IPS DF 4.7 (cell line): ENCODE measurements at regions not wholly inside any gene's neighbourhood (a gene's known extent, or its start where the extent isn't known, plus 50 kb on each side); places are given as distances from the start of the nearest gene placed in this dataset.
"Not testable (repeated sequence)": the region's sequence is repeated elsewhere in the genome, so short reads cannot be mapped to it uniquely, and the experiment has no call there.

Source experiments
- DNase-seq: peaks from one replicate; pipeline ENCODE4 v3.0.0-alpha.2; 2013; ENCODE audit warnings: low spot score; ENCODE audit errors: extremely low read depth

DNA sequence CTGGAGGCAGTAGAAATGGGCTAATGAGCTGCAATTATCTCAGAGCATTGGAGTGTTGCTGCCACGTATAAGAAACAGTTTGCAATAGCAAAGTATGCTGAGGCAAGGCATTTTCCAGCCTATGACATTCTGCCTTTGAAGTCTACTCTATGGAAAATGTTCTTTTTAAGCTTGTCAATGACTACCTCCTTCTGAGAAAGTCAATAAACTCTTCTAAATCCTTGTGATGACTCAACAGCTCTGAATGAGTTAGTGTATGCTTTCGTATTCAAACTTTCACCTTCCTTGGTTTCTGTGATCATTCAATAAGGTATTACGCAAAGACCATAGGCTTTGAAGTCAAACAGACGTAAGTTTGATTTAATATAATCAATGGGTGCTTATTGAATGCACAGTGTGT is 111.2 kb downstream of the CAPZA3 start:
- DNase-seq: no peak

DNA sequence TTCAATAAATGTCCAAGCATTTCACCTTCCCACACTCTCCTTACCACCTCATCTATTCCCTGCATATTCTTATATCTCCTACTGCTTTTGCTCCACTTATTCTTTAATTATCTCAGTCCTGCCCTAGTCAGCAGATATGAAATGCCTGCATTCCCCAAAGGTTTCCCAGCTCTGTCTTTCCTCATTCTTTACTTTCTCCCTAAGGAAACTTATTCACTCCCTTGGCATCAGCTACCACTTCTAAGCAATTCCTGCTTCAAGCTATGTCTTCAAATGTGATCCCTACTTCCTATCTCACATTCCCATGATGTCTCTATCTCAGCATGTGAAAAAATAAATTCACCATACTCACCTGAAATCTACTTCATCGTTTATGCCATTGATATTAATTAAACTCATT is 111.8 kb downstream of the CAPZA3 start:
- DNase-seq: no peak

DNA sequence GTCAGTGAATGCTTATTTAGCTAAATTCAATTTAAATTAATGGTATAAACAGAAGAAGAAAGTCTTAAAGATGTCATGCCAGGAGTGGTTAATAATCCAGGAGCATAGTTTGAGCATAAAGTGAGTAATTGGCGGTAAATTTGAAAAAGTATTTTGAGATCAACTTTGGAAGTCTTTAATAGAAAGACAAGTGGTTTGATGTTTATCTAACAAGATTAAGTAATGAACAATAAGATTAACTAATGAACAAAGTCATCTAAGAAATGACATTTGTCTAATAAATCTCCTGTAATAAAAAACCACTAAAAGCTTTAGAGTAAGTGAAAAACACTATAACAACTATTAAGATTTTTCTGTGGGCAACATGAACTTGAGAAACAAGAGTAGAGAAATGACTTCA is 112.8 kb downstream of the CAPZA3 start:
- no peak for DNase-seq

DNA sequence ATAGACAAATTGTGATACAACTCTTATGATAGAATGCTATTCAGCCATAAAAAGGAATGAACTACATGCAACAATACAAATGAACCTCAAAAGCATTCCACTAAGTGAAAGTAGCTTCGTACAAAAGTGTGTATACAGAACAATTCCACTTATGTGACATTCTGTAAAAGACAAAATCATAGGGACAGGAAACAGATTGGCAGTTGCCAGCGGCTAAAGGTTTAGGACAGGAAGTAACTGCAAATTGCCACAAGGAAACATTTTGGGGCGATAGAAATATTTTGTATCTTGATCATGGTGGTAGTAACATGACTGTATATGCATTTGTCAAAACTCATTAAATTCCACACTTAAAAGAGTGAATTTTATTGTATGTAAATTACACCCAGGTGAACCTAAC is 113.4 kb downstream of the CAPZA3 start:
- no peak for DNase-seq

DNA sequence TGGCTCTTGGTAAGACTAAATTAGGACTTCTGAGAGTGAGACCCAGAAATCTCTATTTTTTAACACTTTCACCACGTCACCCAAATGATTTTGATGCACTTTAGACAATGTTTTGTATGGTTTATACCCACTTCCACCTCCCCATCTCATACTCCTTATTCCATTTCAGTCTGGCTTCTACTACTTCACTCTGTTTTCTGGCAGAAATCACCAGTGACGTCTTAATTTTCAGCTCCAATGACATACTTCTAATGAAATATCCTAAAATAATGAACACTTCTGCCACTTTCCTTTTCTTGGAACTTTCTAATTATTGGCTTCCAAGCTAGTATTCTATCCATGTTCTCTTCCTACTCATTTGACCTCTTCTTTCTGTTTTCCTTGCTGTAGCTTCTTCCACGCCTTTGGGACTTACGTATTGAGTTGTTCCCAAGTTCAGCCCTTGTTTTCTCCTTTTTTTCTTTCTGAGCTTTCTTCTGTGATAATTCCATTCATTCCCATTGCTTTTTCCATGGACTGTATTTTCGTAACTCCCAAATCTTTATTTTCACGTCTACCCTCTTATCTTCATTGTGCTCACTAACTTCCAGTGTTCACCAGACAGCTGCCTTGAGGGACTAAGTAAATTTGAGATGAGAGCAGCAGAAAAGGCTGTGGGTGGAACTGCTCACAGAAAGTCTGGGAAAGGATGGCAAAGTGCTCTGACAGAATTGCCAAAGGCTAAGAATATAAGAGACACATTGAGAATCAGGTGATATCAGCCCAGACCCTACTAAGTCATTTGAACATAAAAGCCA is 115.8 kb downstream of the CAPZA3 start:
- DNase-seq: no peak

DNA sequence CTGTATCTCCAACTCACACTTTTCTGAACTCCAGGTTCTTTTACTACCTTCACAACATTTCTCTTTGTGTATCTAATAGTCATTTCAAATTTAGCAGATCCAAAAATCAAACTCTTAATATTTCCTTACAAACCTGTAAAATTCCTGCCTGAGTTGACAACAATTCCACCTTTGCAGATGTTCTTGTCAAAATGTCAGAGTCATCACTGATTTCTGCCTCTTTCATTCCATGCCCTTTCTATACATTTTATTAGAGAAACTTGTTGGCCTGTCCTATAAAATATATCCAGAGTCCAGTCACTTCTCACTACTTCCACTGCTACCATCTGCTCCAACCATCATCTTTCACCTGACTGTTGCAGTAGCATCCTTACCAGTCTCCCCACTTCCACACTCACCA is 119.7 kb downstream of the CAPZA3 start:
- no peak for DNase-seq

DNA sequence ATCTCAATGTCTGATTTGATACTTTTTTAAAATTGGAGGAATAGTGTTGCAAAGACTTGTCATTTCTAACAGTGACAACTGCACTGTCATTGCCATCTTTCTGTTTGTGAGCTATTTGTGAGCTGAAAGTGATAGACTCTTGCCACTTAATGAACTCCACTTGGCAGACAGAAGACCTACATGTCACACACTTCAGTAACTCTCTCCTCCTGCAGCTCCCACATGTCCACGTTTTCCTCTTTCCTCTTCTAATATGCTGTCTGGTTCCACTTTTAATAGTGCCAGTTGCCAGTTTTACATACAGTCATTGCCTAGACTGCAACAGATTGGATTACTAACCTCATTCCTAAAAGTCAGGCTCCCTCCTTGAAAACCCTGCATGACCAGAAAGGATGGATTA is 121.5 kb downstream of the CAPZA3 start:
- no peak for DNase-seq

DNA sequence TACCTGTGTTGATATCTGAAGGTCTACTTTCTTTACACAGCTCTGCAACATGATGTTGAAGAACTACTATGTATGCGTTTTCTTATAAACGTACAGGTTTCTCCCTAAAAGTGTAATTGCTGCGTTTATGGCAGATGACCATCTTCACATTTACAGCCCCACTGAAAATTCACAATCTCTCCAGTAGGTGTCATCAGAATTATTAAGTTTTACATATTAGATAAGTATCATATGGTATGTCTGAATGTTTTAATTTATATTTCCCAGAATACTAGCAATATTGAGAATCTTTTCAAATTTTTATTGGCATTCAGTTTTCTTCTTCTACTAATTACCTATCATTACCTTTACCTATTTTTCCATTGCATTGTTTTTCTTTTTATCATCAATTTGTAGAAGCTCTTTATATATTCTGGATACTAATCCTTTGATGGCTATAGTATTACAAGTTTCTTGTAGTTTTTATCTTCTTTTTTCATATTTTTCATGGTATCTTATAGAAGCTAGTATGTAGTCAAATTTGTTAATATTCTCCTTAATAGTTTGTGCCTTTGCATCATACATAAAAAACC is 123.5 kb downstream of the CAPZA3 start:
- DNase-seq: no peak

DNA sequence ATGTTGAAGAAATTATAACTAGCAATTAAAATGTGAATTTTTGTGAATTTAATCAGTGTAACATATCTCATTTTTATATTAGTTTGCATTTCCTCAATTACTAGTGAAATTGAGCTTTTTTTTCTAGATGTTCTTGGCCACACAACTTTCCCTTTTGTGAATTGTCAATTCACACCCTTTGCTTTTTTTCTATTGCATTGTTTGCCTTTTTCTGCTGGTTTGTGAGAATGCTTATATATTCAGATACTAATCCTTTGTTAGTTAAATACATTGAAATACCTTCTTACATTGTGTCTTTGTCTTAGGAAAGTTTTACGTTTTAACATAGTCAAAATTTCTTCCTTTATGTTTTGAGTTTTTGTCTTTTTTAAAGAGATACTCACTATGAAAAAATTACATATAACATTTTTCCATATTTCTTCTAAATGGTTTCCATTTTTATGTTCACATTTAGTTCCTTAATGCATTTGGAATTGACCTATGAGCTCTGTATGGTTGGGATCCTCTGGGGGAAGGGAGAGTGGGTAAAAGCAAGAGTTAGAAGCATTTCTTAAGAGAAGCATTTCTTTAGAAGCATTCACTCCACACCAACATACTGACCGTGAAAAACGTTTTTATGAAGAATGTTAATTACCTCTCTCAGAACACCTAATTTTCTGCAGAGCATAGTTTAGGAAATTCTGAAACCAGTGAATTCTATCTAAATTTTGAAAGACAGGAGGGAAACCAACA is 126.0 kb downstream of the CAPZA3 start:
- no peak for DNase-seq

DNA sequence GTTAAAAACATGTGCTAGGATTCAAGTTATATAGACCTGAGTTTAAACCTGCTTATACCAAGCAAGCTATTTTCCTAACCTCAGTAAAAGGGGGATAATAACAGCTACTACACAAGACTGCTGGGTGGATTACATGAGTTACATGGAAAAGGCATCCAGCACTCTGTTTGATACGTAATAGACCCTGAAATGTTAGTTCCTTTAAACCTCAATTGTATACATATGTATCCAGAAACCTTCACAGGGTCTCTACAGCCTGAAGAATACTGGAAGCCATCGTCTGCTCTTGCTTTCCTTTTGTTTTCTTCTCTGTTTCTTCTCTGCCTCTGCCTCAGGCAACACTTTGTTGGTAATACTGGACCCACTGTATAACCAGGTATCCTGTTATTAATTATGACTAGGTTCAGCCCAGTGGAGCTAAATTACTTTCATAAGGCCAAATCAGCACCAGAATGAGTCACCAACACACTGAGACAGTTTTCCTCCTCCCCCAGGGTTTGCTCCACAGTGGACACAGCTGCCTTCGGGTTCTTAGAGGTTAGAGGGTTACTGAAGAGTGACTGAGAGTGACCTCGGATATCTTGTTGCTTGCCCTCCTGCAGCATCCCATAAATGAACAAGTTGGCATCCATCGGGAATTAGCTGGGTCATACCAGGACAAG is 127.1 kb downstream of the CAPZA3 start:
- DNase-seq: no peak

DNA sequence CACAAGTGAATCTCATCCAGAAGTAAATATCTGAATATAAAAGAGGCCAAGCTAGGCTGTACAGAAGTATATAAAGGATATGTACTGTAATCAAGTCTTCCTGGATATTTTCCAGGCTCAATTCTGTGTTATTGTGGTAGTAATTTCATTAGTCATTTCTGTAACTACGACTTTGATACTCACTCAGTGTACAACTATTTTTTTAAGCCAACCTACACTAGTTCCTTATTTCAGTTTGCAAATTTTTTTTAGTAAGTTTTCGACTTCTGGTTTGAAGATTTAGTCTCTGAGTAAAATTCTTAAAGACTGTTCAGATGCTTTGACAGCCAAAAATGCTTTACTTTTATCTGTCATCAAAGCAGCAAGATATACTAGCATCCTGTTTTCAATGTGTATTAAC is 130.8 kb downstream of the CAPZA3 start:
- no peak for DNase-seq

DNA sequence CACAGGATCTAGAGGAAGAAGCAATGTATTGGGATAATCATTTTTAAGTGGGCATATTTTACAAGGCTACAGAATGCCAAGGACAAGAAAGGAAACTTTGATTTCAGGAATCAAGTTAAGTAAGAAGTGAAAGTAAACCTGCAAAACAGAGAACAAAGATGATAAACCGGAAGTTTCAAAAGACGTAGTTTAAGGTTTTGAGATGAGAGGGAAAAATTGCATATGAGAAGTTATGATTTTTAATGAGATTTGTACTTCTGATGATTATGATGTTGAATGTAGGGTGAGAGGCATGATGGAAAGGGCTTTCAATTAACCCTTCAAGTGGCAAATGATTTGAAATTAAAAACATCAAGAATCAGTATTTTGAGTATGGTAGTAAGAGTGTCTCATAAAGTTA is 134.9 kb downstream of the CAPZA3 start:
- DNase-seq: no peak

DNA sequence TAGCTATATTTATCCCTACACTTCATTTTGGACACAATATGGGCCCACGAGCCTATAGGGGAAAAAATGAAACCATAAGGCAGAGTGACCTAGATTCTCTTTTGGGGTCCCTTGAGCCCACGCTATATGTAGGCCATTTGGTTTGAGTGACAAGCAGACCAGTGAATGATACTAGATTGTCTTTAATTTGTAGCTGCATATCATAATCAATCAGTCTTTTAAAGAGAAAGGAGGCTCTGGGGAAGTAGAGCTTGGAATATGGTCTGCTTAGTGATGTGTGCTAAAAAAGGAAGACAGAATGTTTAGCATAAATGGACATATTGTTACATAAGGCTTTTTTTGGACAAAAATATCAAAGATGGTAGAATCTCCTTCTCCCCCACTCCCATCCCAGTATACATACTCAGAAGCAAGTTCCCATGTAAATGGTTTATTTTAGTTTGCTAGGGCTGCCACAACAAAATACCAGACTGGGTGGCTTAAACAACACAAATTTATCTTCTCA is 140.8 kb downstream of the CAPZA3 start:
- DNase-seq: no peak

DNA sequence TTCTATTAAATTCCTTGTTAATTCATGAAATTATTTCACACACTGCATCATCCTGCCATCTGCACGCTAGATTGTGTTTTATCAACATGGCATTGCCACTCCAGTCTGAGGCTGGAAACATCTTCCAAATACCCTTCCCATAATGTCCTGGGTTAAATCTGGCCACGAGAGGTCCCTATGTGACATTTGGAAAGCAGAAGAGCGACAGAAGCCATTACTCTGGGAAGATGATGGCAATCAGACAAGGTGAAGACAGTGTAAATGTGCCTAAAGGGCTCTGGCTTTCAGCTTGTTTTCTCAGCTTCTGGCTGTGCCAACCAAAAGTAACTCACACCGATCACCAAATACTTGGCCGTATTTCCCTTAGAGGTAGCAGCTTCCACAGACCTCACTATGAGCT is 144.8 kb downstream of the CAPZA3 start:
- no peak for DNase-seq

DNA sequence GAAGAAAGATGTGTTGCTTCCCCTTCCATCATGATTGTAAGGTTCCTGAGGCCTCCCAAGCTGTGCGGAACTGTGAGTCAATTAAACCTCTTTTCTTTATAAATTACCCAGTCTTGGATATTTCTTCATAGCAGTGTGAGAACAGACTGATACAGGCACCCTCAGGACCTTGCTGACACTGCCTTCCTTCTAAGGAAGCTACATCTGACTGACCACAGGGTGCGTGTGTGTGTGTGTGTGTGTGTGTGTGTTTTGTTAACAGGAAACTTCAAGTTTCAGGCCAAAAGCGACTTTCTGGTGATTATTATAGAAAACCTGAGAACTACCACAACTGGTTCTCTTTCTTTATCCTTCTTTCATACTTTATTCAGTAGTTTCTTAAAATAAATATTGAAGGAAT is 149.0 kb downstream of the CAPZA3 start:
- no peak for DNase-seq

DNA sequence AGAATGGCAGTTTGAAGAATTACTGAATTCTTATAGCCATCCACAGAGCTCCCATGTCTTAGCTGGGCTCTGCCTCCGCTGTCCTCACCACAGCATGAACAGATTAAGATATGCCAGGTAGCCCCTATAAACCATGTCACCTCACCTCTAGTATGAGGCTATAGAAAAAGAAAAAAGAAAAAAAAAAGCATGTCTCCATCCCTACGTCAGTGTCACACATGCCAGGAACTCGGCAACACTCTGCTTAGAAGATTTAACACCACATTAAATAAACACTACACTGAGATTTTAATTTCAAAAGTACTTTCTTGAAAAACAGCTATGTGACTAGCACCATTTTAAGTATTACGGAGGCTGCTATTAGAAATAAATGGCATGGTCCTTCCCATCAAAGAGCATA is 149.4 kb downstream of the CAPZA3 start:
- DNase-seq: no peak

DNA sequence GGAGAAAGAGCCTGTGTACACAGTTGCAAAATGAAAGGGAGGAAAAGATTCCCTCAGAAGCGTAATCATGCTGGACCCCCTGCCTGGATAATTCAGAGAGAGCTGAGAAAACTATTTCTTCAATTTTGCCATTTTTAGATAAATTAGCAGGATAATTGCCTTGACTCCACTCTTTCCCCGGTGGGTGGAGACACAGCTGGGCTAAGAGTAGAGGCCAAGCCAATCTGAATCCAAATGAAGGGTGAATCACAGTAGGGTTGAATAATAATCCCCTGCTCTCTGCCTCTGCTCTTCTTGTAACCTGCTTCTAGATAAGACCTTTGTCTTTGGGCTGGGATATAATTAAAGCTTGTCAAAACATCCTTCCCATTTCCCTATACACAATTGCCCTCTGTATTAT is 150.1 kb downstream of the CAPZA3 start:
- no peak for DNase-seq

DNA sequence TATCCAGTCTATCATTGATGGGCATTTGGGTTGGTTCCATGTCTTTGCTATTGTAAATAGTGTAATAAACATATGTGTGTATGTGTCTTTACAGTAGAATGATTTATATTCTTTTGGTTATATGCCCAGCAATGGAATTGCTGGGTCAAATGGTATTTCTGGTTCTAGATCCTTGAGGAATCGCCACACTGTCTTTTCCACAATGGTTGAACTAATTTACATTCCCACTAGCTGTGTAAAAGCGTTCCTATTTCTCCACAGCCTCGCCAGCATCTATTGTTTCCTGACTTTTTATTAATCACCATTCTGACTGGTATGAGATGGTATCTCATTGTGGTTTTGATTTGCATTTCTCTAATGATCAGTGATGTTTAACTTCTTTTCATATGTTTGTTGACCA is 152.7 kb downstream of the CAPZA3 start:
- not testable (repeated sequence) for DNase-seq

DNA sequence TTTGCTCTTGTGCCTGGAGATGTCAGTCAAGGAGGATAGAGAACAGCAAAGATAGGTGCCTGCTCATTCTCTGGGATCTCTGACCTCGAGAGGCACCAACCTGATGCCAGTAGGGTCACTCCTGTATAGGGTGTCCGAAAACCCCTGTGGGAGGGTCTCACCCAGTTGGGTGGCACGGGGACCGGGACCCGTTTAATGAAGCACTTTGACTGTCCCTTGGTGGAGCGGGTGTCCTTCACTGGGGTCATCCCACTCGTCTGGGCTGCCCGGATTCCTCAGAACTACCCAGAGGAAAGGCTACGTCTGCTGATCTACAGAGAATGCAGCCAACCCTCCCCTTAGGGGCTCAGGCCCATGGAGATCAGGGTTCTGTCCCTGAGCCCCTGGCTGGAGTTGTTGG is 157.6 kb downstream of the CAPZA3 start:
- DNase-seq: no peak

DNA sequence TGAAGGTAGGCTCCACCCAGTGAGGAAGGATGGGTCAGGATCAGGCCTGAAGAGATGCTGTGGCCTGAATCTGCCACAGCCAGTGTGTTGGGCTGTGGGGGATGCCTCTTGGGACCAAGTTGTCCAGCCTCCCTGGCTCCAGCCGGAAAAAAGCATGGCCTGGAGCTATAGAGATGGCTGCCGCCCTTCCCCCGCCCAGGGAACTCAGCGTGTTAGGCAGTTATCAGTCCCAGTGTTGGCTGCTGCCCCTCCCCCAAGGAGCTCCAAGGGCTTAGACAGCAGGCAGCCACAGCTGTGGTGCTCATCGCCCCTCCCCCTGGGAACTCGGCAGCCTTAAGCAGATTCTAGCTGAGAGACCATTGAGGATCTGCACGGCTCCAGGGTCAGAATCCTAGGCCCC is 158.0 kb downstream of the CAPZA3 start:
- DNase-seq: no peak

DNA sequence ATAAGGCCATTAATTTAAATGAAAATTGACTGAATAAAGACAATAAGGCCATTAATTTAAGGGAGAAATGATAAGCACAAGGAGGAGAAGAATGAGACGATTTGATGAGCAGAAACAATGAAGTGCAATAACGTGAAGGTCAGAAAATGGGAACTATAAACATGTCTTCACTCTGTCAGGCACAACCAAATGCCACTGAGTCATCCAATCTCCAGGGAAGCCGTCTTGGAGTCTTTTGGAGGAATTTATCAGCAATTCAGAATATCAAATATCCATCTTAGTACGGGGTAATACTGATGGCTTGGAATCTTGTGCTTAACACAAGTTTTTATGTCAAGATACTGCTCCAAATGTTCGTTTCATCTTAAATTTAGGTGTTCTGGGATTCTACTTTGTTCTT is 159.9 kb downstream of the CAPZA3 start:
- no peak for DNase-seq

DNA sequence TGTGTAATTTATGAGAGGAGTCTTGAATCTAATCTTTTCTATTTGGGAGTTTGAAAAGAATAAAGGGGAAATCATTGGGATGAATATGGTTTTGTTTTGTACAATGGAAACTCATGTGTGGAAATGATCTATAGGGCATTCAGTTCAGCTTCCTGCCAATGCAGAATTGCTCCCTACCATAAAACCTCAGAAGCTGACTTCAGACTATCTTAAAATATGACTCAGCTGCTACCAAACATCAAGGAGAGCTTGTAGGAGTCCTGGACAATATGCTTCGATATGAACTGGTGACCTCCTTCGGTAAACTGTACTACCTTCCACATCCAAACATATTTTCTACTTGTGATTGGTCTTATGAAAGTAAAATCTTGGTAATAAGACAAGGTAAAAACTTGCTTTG is 160.6 kb downstream of the CAPZA3 start:
- DNase-seq: no peak
